NCI-H748 treated with DMSO at 0.1 percent for 48 hours (cell line): ENCODE measurements at regions not wholly inside any gene's neighbourhood (a gene's known extent, or its start where the extent isn't known, plus 50 kb on each side); places are given as distances from the start of the nearest gene placed in this dataset.
"Not testable (repeated sequence)": the region's sequence is repeated elsewhere in the genome, so short reads cannot be mapped to it uniquely, and the experiment has no call there.

Source experiments
- DNase-seq: peaks from one replicate; lab custom pipeline; 2025; lab: John Stamatoyannopoulos, UW

DNA sequence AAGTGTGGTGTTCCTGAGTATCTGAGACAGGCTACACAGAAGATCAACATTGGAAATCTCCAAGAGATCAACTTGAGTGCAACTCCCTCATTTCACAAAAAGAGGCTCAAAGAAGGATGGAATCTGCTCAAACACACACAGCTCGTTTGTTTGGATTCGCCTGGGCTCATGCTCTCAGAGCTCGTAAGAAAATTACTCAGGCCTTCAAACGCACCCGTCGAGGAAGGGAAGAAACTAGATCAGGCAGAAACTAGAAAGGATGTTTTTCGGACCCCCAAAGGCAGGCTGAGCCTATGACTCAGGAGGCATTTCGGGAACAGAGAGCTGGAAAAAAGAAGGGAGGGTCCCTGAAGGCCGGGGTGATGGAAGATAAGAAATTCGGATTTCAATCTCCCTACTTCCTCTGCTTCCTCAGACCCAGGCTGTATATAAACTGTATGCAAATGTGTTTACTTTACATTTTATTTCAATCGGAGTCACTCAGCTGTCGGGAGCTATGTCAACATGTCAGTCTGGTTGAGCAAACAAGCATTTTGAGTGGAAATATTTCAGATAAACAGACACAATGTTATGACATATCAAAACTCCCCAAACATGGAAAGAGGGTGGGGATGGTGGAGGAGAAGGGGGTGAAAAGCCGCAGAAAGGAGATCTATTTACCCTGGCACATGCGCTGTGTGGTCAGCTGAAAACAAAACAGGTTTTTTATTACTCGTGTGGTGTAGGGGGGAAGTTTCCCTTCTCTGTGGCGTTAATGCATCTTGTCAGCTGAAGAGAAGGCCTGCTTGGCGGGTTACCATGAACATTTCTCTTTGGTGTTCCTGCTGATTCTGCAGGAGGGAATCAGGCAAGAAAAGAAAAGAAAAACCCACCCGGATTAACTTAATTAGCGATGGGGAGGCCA, 129.1 kb upstream of the TBX3 start:
- DNase-seq, result peak; percentile 50

DNA sequence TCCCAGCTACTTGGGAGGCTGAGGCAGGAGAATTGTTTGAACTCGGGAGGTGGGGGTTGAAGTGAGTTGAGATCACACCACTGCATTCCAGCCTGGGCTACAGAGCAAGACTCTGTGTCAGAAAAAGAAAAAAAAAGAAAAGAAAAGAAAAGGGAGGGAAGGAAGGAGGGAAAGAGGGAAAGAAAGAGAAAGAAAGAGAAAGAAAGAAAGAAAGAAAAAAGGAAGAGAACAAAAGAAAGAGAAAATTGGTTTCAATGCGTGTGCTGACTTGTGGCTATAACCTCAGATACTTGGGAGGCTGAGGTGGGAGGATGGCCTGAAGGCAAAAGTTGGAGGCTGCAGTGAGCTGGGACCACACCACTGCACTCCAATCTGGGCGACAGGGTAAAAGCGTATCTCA, 128.4 kb upstream of the TBX3 start:
- no peak for DNase-seq

DNA sequence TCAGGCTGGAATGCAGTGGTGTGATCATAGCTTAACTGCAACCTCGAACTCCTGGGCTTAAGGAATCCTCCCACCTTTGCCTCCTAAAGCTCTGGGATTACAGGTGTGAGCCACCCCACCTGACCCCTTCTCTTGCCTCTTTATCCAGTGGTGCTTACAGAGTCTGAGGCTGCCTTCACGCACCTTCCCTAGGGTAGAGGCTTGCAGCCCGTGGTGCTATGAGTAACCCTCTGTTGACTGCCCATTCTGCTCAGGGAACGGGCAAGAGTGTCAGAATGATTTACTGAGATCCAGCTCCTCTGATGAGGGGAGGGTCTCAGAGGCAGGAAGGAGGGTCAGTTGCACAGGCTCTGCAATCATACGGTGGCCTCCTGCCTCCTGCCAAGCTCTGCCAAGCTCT, 125.1 kb upstream of the TBX3 start:
- DNase-seq, result no peak

- DNase-seq, result not testable (repeated sequence)
Observed at GRCh38 chr12:114801381-114801780, 117.4 kb upstream of the TBX3 start.

DNA sequence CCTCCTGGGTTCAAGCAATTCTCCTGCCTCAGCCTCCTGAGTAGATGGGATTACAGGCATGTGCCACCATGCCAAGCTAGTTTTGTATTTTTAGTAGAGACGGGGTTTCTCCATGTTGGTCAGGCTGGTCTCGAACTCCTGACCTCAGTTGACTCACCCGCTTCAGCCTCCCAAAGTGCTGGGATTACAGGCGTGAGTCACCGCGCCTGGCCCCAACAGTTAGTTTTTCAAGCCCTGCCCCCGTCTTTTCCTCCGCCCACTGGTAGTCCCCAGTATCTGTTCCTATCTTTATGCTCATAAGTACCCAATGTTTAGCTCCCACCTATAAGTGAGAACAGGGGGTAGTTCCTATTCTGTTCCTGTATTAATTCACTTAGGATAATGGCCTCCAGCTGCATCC, 116.6 kb upstream of the TBX3 start:
- DNase-seq, result not testable (repeated sequence)

DNA sequence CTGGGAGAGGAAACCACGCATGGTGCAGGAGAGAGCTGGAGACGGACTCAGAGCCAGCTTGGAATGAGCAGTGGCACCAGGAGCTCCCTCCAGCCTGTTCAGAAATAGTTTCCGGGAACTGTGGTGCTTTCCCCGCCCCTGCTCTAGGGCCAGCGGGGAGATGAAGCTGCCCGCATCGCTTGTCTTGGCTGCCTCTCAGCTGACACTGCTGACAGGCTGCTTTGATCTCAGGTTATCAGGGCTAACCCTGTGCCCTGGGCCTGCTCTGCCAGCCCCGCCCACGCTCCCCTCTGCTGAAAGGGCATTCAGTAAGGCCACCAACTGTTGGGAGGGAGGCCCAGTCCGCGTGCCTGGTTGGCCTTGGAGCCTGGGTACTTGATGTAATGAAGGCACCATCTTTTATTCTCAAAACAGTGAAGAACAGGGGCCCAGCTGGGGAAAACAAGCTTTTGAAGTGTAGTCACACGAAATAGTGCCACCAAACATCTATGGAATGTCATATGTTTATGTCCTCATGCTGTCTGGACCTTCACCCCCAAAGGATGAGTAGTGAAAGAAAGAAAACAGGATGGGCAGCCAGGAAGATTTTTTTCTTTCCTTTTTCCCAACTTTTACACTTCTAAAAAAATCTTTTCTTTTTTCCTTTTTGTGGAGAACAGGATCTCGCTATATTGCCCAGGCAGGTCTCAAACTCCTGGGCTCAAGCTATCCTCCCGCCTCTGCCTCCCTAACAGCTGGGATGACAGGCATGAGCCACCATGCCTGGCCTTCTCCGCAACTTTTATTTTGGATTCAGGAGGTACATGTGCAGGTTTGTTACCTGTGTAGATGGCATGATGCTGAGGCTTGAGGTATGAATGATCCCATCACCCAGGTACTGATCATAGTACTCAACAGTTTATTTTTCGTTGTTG, 115.9 kb upstream of the TBX3 start:
- DNase-seq, result no peak

DNA sequence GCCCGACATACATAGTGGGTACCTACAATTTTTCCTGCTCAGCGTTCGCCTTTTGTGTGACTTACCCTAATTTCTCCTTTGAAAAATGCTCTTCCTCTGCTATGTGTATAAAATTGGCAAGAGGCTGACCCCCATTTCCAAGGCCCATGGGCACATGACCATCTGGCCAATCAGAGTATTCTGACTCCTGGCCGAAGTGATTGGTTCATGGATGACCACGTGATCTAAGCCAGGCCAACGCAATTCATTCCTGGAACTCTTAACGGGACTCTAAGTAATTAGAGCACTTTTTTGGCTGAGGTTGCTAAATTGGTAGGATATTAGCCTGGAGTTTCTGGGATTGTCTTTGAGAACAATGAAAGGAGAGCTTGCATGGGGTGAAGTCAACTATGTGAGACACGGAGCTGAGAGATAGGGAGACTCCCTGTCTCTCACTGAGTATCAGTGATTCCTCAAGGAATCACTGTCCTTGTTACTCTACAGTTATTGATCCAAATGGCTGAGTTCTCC, 110.1 kb upstream of the TBX3 start:
- DNase-seq, result no peak

GRCh38 chr12:114790276-114790675, 106.3 kb upstream of the TBX3 start:
- no peak for DNase-seq

GRCh38 chr12:114789821-114790220, 105.8 kb upstream of the TBX3 start:
- no peak for DNase-seq

DNA sequence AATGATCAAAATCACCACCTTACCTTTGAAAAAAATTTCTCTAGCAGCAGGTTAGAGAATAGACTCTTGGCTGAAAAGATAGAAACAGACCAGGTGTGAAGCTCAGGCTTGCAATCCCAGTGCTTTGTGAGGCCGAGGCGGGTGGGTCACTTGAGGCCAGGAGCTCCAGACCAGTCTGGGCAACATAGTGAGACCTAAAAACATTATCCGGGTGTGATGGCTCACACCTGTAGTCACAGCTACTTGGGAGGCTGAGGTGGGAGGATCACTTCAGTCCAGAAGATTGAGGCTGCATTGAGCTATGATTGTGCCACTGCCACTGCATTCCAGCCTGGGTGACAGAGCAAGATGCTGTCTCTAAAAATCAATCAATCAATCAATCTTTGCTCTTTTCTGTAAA, 105.3 kb upstream of the TBX3 start:
- DNase-seq, result no peak

DNA sequence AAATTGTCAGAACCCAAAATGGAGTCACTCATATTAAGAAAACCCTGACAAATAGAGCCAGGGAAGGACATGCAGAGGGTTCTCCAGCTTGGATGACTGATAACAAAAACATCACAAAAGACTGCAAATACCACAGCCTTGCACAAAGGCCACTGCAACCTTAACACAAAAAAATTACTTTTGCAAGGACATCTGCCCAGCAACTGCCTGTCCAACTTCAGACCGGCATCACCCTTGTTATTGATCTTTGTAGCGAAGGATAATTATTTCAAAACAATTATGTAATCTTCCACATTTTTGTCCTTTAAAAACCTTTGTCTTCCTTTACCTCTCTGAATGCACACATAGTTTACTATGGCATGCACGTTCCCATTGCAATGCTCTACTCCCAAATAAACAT, 100.6 kb upstream of the TBX3 start:
- DNase-seq, result no peak

DNA sequence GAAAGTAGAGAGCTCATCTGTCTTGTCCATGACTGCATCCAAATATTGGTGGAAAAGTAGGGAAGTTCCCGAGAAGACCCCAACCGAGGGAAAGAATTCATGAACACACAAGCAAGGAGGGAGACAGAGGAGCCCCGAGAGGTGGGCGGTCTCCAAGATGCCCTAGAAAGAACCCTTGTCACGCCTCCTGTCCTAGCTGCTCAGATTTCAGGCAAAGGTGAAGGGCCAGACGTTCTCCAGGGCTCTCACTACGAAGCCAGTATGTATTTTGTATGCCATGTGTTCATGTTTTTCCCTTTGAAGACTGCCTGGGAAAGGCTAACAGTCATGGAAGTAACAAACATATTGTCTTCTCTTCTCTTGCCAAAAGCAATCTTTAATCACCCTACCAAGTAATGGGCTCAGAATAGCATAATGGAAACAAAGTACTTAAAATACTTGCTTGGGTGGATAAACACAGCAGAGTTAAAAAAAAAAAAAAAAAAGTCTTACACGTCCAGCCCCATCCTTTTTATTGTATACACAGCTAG, 99.2 kb upstream of the TBX3 start:
- DNase-seq, result no peak

DNA sequence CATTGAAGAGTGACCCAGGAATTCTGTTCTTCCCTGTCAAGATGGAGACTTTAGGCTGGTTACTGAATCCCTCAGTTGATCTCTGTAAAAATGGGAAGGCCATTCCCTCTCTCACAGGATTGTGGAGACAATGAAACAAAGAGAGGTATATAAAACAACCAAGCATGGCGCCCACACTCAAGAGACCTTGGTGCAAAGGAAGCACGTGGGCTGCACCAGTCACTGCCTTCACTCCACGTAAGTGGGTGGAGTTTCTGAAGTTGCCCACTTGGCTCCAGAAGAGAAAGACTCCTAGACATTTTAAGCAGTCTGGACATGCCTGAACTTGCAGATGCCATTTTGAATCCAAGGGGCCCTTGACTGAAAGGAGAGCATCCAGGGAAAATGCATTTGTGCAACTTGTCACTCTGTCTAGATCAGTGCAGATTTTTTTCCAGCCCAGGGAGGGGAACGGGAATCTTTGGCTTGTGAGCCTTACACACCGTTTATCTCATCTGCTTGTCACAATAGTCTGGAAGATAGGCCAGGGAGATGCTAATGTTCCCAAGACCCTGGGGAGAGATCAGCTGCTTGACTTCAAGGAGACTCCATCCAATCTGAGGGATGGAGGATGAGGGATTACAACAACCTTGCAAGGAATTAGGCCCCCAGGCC, 96.9 kb upstream of the TBX3 start:
- no peak for DNase-seq

- no peak for DNase-seq
Observed at GRCh38 chr12:114779647-114780046, 95.7 kb upstream of the TBX3 start.

- no peak for DNase-seq
Observed at GRCh38 chr12:114779186-114779585, 95.2 kb upstream of the TBX3 start.

GRCh38 chr12:114776731-114777442, 92.9 kb upstream of the TBX3 start:
- DNase-seq, result no peak

DNA sequence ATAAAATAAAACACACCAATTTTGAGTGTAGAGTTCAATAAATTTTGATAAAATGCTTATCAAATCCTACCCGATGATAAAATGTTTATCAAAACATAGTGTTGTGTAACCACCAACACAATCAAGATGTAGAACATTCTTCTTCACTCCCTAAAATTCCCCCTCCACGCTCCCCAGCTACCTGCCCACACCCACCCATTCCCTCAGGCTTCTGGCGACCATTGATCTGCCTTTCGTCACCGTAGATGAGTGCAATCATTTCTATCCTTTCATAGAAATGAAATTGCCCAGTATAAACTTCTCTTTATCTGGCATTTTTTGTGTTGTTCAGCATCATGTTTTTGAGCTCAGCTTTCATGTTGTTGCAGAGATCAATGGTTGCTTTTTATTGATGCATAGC, 90.7 kb upstream of the TBX3 start:
- DNase-seq, result no peak

DNA sequence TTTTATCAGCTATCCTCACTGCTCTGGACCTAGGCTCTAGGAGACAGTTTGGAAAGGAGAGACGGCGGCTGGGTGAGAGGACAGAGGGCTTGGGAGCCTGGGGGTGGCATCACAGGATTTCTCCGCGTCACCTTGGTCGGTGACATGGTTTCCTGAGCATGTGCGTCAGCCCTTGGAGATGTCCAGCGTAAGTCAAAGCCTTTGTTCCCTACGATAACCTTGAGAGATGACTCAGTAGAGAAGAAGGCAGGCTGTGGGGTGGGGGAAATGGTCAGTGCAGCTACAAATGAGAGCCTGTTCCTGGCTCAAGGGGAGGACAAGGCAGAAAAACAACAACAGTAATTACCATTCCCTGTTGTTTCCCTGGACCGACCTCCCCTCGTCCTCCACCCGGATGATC, 90.2 kb upstream of the TBX3 start:
- no peak for DNase-seq

GRCh38 chr12:114770323-114770722, 86.3 kb upstream of the TBX3 start:
- no peak for DNase-seq

- DNase-seq, result no peak
Observed at GRCh38 chr12:114769634-114770033, 85.7 kb upstream of the TBX3 start.
